Liver (tissue), 3 donors: ENCODE measurements at regions not wholly inside any gene's neighbourhood (a gene's known extent, or its start where the extent isn't known, plus 50 kb on each side); places are given as distances from the start of the nearest gene placed in this dataset.

Experiments
- CTCF ChIP-seq: fragments of 150-350 bp; IDR thresholded peaks from 2 replicates; pipeline ENCODE4 v1.5.1; 2017; ENCODE audit warnings: improper control_type of control experiment, low read depth, low read length; ENCODE audit not compliant: missing input control
- EGR1 ChIP-seq, 2 donors: IDR thresholded peaks; 2 replicates each; pipeline ENCODE4 v1.6.1; 2016 to 2018; ENCODE audit warnings: antibody characterized with exemption in 2 of 2, low read depth in 2 of 2
- MAX ChIP-seq: IDR thresholded peaks from 2 replicates; pipeline ENCODE4 v1.6.1; 2016; ENCODE audit warnings: antibody characterized with exemption
- RAD21 ChIP-seq, 2 donors: IDR thresholded peaks; 2 replicates each; pipeline ENCODE4 v1.6.1; 2016; ENCODE audit warnings: antibody characterized with exemption in 2 of 2, mild to moderate bottlenecking in 2 of 2
- REST ChIP-seq: IDR thresholded peaks from 2 replicates; pipeline ENCODE4 v1.6.1; 2016; ENCODE audit warnings: antibody characterized with exemption, mild to moderate bottlenecking
- RXRA ChIP-seq, 2 donors: IDR thresholded peaks; 2 replicates each; pipeline ENCODE4 v1.6.1; 2017 to 2018; ENCODE audit warnings: antibody characterized with exemption in 2 of 2, mild to moderate bottlenecking in 1 of 2
- YY1 ChIP-seq: IDR thresholded peaks from 2 replicates; pipeline ENCODE4 v1.6.1; 2016; ENCODE audit warnings: antibody characterized with exemption, mild to moderate bottlenecking
- donor health status: healthy.
- donor health status: healthy.

- TF ChIP-seq CTCF (no peak), RXRA (IDR thresholded peaks at IDR 0.05) (no peak), YY1 (no peak), MAX (no peak), RAD21 (IDR thresholded peaks at IDR 0.05) (no peak), REST (no peak), EGR1 (IDR thresholded peaks at IDR 0.05; ENCODE audit: low read depth in 2 of 2) (no peak)
Observed at GRCh38 chr6:132220800-132221199, 180.5 kb downstream of the MOXD1 start.
